SW 1271 (cell line): ENCODE measurements at regions not wholly inside any gene's neighbourhood (a gene's known extent, or its start where the extent isn't known, plus 50 kb on each side); places are given as distances from the start of the nearest gene placed in this dataset.
A peak's percentile ranks its signal among the peaks of the same experiment; 100 is the strongest.

Experiments used
- DNase-seq, 2 experiments: peaks; one replicate each; lab custom pipeline; 2025; lab: John Stamatoyannopoulos, UW

- no peak for DNase-seq
These were observed 96.5 kb upstream of the CRHR1 start for GRCh38 chr17:45687594-45687993.

GRCh38 chr17:45688353-45688752, 95.8 kb upstream of the CRHR1 start:
- no peak for DNase-seq

- no peak for DNase-seq
These were observed 95.3 kb upstream of the CRHR1 start for GRCh38 chr17:45688820-45689219.

- DNase-seq: no peak
These were observed 94.7 kb upstream of the CRHR1 start for GRCh38 chr17:45689451-45689850.

- DNase-seq: no peak
These were observed 93.4 kb upstream of the CRHR1 start for GRCh38 chr17:45690625-45691275.

GRCh38 chr17:45692661-45693060, 91.5 kb upstream of the CRHR1 start:
- no peak for DNase-seq

- DNase-seq: no peak
These were observed 90.3 kb upstream of the CRHR1 start for GRCh38 chr17:45693792-45694191.

- no peak for DNase-seq
These were observed 87.7 kb upstream of the CRHR1 start for GRCh38 chr17:45696442-45696841.

- DNase-seq: no peak
These were observed 87.0 kb upstream of the CRHR1 start for GRCh38 chr17:45697076-45697475.

- DNase-seq: no peak
These were observed 83.7 kb upstream of the CRHR1 start for GRCh38 chr17:45700171-45701090.

GRCh38 chr17:45702666-45703266, 81.4 kb upstream of the CRHR1 start:
- no peak for DNase-seq

- DNase-seq: no peak
These were observed 80.8 kb upstream of the CRHR1 start for GRCh38 chr17:45703348-45703747.

GRCh38 chr17:45703806-45704205, 80.3 kb upstream of the CRHR1 start:
- no peak for DNase-seq

- no peak for DNase-seq
These were observed 79.9 kb upstream of the CRHR1 start for GRCh38 chr17:45704251-45704650.

GRCh38 chr17:45705123-45706009, 78.8 kb upstream of the CRHR1 start:
- peak; percentile 14 to 49 for DNase-seq

- DNase-seq: no peak
These were observed 78.1 kb upstream of the CRHR1 start for GRCh38 chr17:45706033-45706432.

- DNase-seq: no peak
These were observed 75.3 kb upstream of the CRHR1 start for GRCh38 chr17:45708707-45709290.

GRCh38 chr17:45709728-45710288, 74.3 kb upstream of the CRHR1 start:
- no peak for DNase-seq

GRCh38 chr17:45715787-45716186, 68.3 kb upstream of the CRHR1 start:
- no peak for DNase-seq

GRCh38 chr17:45718791-45719190, 65.3 kb upstream of the CRHR1 start:
- no peak for DNase-seq
